H1 (cell line): ENCODE measurements at regions not wholly inside any gene's neighbourhood (a gene's known extent, or its start where the extent isn't known, plus 50 kb on each side); places are given as distances from the start of the nearest gene placed in this dataset.

Experiments used
- CTCF ChIA-PET: fragments of 300-600 bp; sonication (Branson Sonifier 250); formaldehyde crosslinking; loops from one replicate; lab custom pipeline; 2021; ENCODE audit not compliant: partially characterized antibody; lab: Charles Lee
- POLR2A ChIA-PET: fragments of 300-600 bp; sonication (Branson Sonifier 250); formaldehyde crosslinking; loops from one replicate; lab custom pipeline; 2021; ENCODE audit warnings: inconsistent platforms; ENCODE audit not compliant: partially characterized antibody; lab: Charles Lee
- DNase-seq, 2 experiments: peaks; one replicate each; pipeline versions ENCODE4 v3.0.0 to v3.0.0-alpha.2; 2010 to 2022; ENCODE audit warnings: low spot score in 2 of 2, low read depth in 1 of 2, mixed read lengths in 1 of 2
- FAIRE-seq: peaks from 2 replicates; lab custom pipeline; 2011; peaks lifted over from hg19 to GRCh38; lab: Jason Lieb, UNC
- H2AFZ ChIP-seq: 2 replicates; pipeline ENCODE4 v1.8.1; 2012; ENCODE audit warnings: low read length, inconsistent platforms
- H2AK5ac ChIP-seq: 2 replicates; pipeline ENCODE4 v1.6.1; 2013; ENCODE audit warnings: low read depth, low read length
- H2BK120ac ChIP-seq: replicated peaks from 2 replicates; pipeline ENCODE3; 2013; ENCODE audit warnings: low read depth, low read length, inconsistent platforms
- H2BK12ac ChIP-seq: 2 replicates; pipeline ENCODE4 v1.6.1; 2013; ENCODE audit warnings: low read depth, low read length
- H2BK15ac ChIP-seq: 2 replicates; pipeline ENCODE4 v1.6.1; 2013; ENCODE audit warnings: low read length
- H2BK20ac ChIP-seq: 2 replicates; pipeline ENCODE4 v1.6.1; 2013; ENCODE audit warnings: low read length
- H2BK5ac ChIP-seq: 2 replicates; pipeline ENCODE4 v1.6.1; 2013; ENCODE audit warnings: low read depth, low read length
- H3K14ac ChIP-seq: 2 replicates; pipeline ENCODE4 v1.6.1; 2013; ENCODE audit warnings: inconsistent platforms; ENCODE audit not compliant: insufficient read length
- H3K18ac ChIP-seq: 2 replicates; pipeline ENCODE4 v1.6.1; 2013; ENCODE audit warnings: low read length; ENCODE audit errors: extremely low read depth
- H3K23ac ChIP-seq: 2 replicates; pipeline ENCODE4 v1.6.1; 2013; ENCODE audit warnings: inconsistent platforms; ENCODE audit not compliant: insufficient read length
- H3K23me2 ChIP-seq: 2 replicates; pipeline ENCODE4 v1.6.1; 2013; ENCODE audit warnings: low read depth, low read length
- H3K27ac ChIP-seq: 2 replicates; pipeline ENCODE4 v1.6.1; 2011; ENCODE audit warnings: low read depth, low read length, inconsistent platforms
- H3K27me3 ChIP-seq, 4 experiments: replicated peaks in 1 of 4; 1 replicate in 1 of 4; 2 replicates in 3 of 4; pipeline versions ENCODE4 v1.6.1 to v1.8.1; 2011 to 2013; ENCODE audit warnings: low read length in 3 of 4, mild to moderate bottlenecking in 3 of 4, inconsistent platforms in 2 of 4, mixed read lengths in 2 of 4, moderate library complexity in 1 of 4; ENCODE audit not compliant: control insufficient read depth in 3 of 4, insufficient read depth in 3 of 4; ENCODE audit errors: extremely low read depth in 1 of 4
- H3K36me3 ChIP-seq, 4 experiments: 2 replicates each; pipeline versions ENCODE4 v1.6.1 to v1.8.1; 2011 to 2013; ENCODE audit warnings: mild to moderate bottlenecking in 4 of 4, low read length in 3 of 4, moderate library complexity in 2 of 4, control low read depth in 1 of 4, inconsistent platforms in 1 of 4; ENCODE audit not compliant: insufficient read depth in 4 of 4, control insufficient read depth in 2 of 4
- H3K4ac ChIP-seq: replicated peaks from 2 replicates; pipeline ENCODE3; 2013; ENCODE audit warnings: low read length, low read depth, mixed read lengths, inconsistent platforms; ENCODE audit not compliant: insufficient read length
- H3K4me1 ChIP-seq, 4 experiments: replicated peaks in 1 of 4; 1 replicate in 1 of 4; 2 replicates in 3 of 4; pipeline versions ENCODE4 v1.6.1 to v1.8.1; 2011 to 2013; ENCODE audit warnings: low read length in 3 of 4, inconsistent platforms in 2 of 4, mixed read lengths in 1 of 4; ENCODE audit not compliant: insufficient read depth in 4 of 4, control insufficient read depth in 3 of 4
- H3K4me2 ChIP-seq, 2 experiments: 2 replicates each; pipeline versions ENCODE4 v1.6.1 to v1.8.1; 2011 to 2013; ENCODE audit warnings: low read depth in 2 of 2, low read length in 2 of 2, control low read depth in 1 of 2, inconsistent platforms in 1 of 2, mild to moderate bottlenecking in 1 of 2; ENCODE audit not compliant: insufficient read depth in 1 of 2
- H3K4me3 ChIP-seq, 4 experiments: fragments of 200-600, 300-600 bp in 1 of 4; sonication (generic), shearing (Covaris generic), sonication (Bioruptor Twin) in 1 of 4; 2 replicates each; pipeline versions ENCODE4 v1.5.1 to v1.8.1; 2011 to 2016; ENCODE audit warnings: low read length in 4 of 4, low read depth in 3 of 4, control low read depth in 2 of 4, inconsistent platforms in 2 of 4, mild to moderate bottlenecking in 2 of 4, mixed read lengths in 1 of 4, moderate library complexity in 1 of 4; ENCODE audit not compliant: insufficient read depth in 2 of 4; ENCODE audit errors: extremely low read depth in 1 of 4
- H3K56ac ChIP-seq: replicated peaks from 2 replicates; pipeline ENCODE3; 2013; ENCODE audit warnings: low read depth, mild to moderate bottlenecking, mixed read lengths, low read length, inconsistent platforms; ENCODE audit not compliant: insufficient read length
- H3K79me1 ChIP-seq: 2 replicates; pipeline ENCODE4 v1.6.1; 2013; ENCODE audit warnings: low read depth, low read length, control low read depth
- H3K79me2 ChIP-seq, 2 experiments: 2 replicates each; pipeline versions ENCODE4 v1.6.1 to v1.8.1; 2012 to 2013; ENCODE audit warnings: low read length in 2 of 2, mild to moderate bottlenecking in 2 of 2, inconsistent platforms in 1 of 2; ENCODE audit not compliant: insufficient read depth in 2 of 2, control insufficient read depth in 1 of 2
- H3K9ac ChIP-seq, 4 experiments: replicated peaks in 1 of 4; 1 replicate in 1 of 4; 2 replicates in 3 of 4; pipeline versions ENCODE4 v1.6.1 to v1.8.1; 2011 to 2013; ENCODE audit warnings: low read depth in 3 of 4, low read length in 3 of 4, control low read depth in 2 of 4, mild to moderate bottlenecking in 2 of 4, moderate library complexity in 2 of 4, inconsistent platforms in 1 of 4; ENCODE audit errors: extremely low read depth in 1 of 4
- H3K9me3 ChIP-seq, 2 experiments: 2 replicates each; pipeline versions ENCODE4 v1.6.1 to v1.8.1; 2012 to 2013; ENCODE audit warnings: mild to moderate bottlenecking in 2 of 2, moderate library complexity in 2 of 2, control low read depth in 1 of 2, inconsistent platforms in 1 of 2, low read depth in 1 of 2, low read length in 1 of 2, mixed read lengths in 1 of 2; ENCODE audit not compliant: insufficient read depth in 2 of 2
- H4K20me1 ChIP-seq, 2 experiments: replicated peaks in 1 of 2; 2 replicates each; pipeline versions ENCODE3 to v1.8.1; 2011 to 2013; ENCODE audit warnings: inconsistent platforms in 2 of 2, low read length in 2 of 2, mild to moderate bottlenecking in 1 of 2; ENCODE audit not compliant: insufficient read depth in 2 of 2, control insufficient read depth in 1 of 2
- H4K5ac ChIP-seq: 2 replicates; pipeline ENCODE4 v1.6.1; 2013; ENCODE audit warnings: low read length, low read depth, mixed read lengths, inconsistent platforms; ENCODE audit not compliant: insufficient read length
- H4K8ac ChIP-seq: 2 replicates; pipeline ENCODE4 v1.8.0; 2013; ENCODE audit warnings: mild to moderate bottlenecking, moderate library complexity, low read length, inconsistent platforms; ENCODE audit not compliant: insufficient read depth; ENCODE audit errors: extremely low read depth
- H4K91ac ChIP-seq: replicated peaks from 2 replicates; pipeline ENCODE3; 2013; ENCODE audit warnings: low read length, mixed read lengths, inconsistent platforms; ENCODE audit not compliant: insufficient read length
- CBX8 ChIP-seq: fragments of 300-800, 300-1000 bp; sonication (generic); IDR thresholded peaks from 2 replicates; pipeline ENCODE4 v1.7.1; 2016; ENCODE audit warnings: low read depth, low read length, borderline replicate concordance
- CHD2 ChIP-seq: IDR thresholded peaks from 2 replicates; pipeline ENCODE4 v1.6.1; 2012; ENCODE audit warnings: low read length, improper control_type of control experiment
- GTF2F1 ChIP-seq: IDR thresholded peaks from 2 replicates; pipeline ENCODE4 v1.6.1; 2012; ENCODE audit warnings: low read depth, low read length, improper control_type of control experiment, borderline replicate concordance
- HDAC6 ChIP-seq: IDR thresholded peaks from one replicate; pipeline ENCODE4 v1.7.1; 2012; ENCODE audit warnings: low read depth, mild to moderate bottlenecking, inconsistent platforms, low read length, moderate library complexity
- KDM1A ChIP-seq: fragments of 200-600, 300-600 bp; sonication (generic); IDR thresholded peaks from 2 replicates; pipeline ENCODE4 v1.7.1; 2016; ENCODE audit warnings: mild to moderate bottlenecking, low read length, borderline replicate concordance
- KDM5A ChIP-seq: fragments of 200-600 bp; IDR thresholded peaks from 2 replicates; pipeline ENCODE4 v1.7.1; 2012; ENCODE audit warnings: mild to moderate bottlenecking, low read length, inconsistent platforms, mixed read lengths
- PHF8 ChIP-seq: fragments of 200-600 bp; sonication (generic); conservative IDR thresholded peaks from 2 replicates; pipeline ENCODE4 v1.7.1; 2012; ENCODE audit warnings: low read depth, mild to moderate bottlenecking, inconsistent platforms, low read length, moderate library complexity
- RXRA ChIP-seq: IDR thresholded peaks from 2 replicates; pipeline ENCODE4 v1.6.1; 2011; ENCODE audit warnings: low read depth, mild to moderate bottlenecking, low read length, moderate library complexity; ENCODE audit not compliant: insufficient read depth
- SAP30 ChIP-seq: fragments of 300-600 bp; sonication (generic); IDR thresholded peaks from 2 replicates; pipeline ENCODE4 v1.7.1; 2012; ENCODE audit warnings: low read length, moderate library complexity, mild to moderate bottlenecking, inconsistent platforms; ENCODE audit not compliant: insufficient read depth, insufficient replicate concordance
- SIRT6 ChIP-seq: IDR thresholded peaks from one replicate; pipeline ENCODE4 v1.7.1; 2012; ENCODE audit warnings: low read length, inconsistent platforms
- WGBS, 2 experiments: shearing (Covaris generic) in 1 of 2; methylation state at CpG; one replicate each; pipeline versions ENCODE4 v1.1.6 to v1.1.7; 2013 to 2015; ENCODE audit warnings: low lambda C conversion rate in 2 of 2, mixed read lengths in 2 of 2, inconsistent platforms in 1 of 2, low coverage in 1 of 2, missing lambda C conversion rate in 1 of 2; ENCODE audit not compliant: insufficient replicate concordance in 2 of 2, insufficient coverage in 1 of 2, insufficient read length in 1 of 2; ENCODE audit errors: extremely low coverage in 1 of 2, missing lambda C conversion rate in 1 of 2; 5-methylcytosine and 5-hydroxymethylcytosine counted together

DNA sequence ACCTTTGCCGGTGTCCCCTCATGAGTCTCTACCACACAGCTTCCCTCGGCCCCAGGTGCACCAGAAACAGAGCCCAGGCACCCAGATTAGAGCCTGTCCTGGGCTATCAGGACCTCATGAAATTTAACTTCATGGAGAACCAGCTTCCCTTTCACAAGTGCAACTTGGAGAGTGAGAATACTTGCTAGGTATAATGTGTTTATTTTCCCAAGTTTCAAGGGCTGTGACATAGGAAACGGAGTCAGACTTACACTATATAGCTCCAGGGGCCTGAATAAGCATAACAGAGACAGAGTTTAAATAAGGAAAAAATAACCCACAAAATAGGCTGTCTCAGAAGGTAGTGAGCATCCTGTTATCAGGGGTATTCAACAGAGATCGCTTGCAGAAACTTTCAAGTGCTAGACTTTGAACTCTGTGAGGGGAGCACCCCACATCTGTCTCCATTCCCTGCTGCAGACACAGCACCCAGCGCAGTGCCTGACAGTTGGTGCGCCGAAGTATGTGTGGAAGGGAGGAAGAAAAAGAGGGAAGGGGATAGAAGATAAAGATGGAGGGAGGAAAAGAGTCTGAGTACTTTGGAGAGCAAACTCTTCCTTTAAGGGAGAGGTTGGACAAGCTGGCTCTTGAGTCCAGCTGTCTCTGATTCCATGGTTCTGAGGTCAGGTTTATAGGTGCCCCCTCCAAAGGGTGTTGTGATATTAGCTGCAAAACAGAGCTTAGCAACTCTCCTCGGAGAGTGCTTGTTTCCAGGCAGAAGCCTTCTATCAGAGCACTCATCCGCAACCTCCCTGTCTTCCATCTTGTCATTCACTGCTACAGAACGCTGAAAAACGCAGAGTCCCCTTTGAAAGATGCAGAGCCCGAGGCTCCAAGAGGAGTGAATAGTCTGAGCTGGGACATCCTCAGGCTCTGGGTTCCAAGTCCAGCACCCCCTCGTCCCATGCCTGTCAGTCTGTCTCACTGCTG, 84.8 kb downstream of the CPN2 start:
- H3K27me3 ChIP-seq, result peaks cover 0 to 4% (median 1%) of the 10 kb centered on the region in 4 experiments; a peak in 2 of 7 replicates
- no peak overlapping the region for H3K23ac ChIP-seq
- DNase-seq (peak in 1 of 2 experiments; percentile 30), FAIRE-seq (no peak)
- H4K5ac ChIP-seq, result no peak overlapping the region
- no peak overlapping the region for H2BK120ac ChIP-seq
- no peak overlapping the region for H3K27ac ChIP-seq
- H3K56ac ChIP-seq, result no peak overlapping the region
- H3K4me1 ChIP-seq, result peaks cover 0 to 17% (median 5%) of the 10 kb centered on the region in 4 experiments; a peak in 5 of 7 replicates
- POLR2A ChIA-PET, result interaction anchor here (0.5 to 2.2 kb wide), 2 partner anchors 129 to 830 kb away, joined by 3 to 6 read pairs; no protein-coding TSS in a partner anchor
- no peaks in the 10 kb centered on the region for H3K79me1 ChIP-seq
- no peak overlapping the region for H3K18ac ChIP-seq
- H3K14ac ChIP-seq, result no peak overlapping the region
- CTCF ChIA-PET, result interaction anchor here (0.7 to 3.7 kb wide), 14 partner anchors 9 to 485 kb away, joined by 3 to 20 read pairs (median 6); no protein-coding TSS in a partner anchor
- H2BK20ac ChIP-seq, result no peak overlapping the region
- H3K9ac ChIP-seq, result no peak overlapping the region
- H4K91ac ChIP-seq, result no peak overlapping the region
- no peak overlapping the region for H2AK5ac ChIP-seq
- H3K23me2 ChIP-seq, result no peaks in the 10 kb centered on the region
- H3K9me3 ChIP-seq, result no peaks in the 10 kb centered on the region
- H2BK12ac ChIP-seq, result no peak overlapping the region; the same call in 1 of the 2 replicates
- no peaks in the 10 kb centered on the region for H3K79me2 ChIP-seq
- no peaks in the 10 kb centered on the region for H3K36me3 ChIP-seq
- no peak overlapping the region for H3K4me3 ChIP-seq
- no peak overlapping the region for H4K8ac ChIP-seq
- H3K4me2 ChIP-seq, result no peak overlapping the region
- no peaks in the 10 kb centered on the region for H4K20me1 ChIP-seq
- 77 to 100% methylated on average over 2 to 13 of the region's 13 CpGs for WGBS, 2 experiments
- no peak overlapping the region for H2BK15ac ChIP-seq
- H2BK5ac ChIP-seq, result no peak overlapping the region
- H3K4ac ChIP-seq, result no peak overlapping the region
- peak overlapping the region; percentile 58; the same call in 1 of the 2 replicates for H2AFZ ChIP-seq
- no peak for TF ChIP-seq RXRA
- no peak for TF ChIP-seq GTF2F1
- TF ChIP-seq CHD2, result no peak
- TF ChIP-seq KDM5A, result no peak
- TF ChIP-seq SIRT6, result no peak
- no peak for TF ChIP-seq PHF8
- TF ChIP-seq KDM1A, result no peak
- no peak for TF ChIP-seq SAP30
- TF ChIP-seq CBX8, result no peak
- no peak for TF ChIP-seq HDAC6
